Activated CD4-positive, alpha-beta T cell treated with anti-CD3 and anti-CD28 coated beads for 4 hours (primary cell): ENCODE measurements at regions not wholly inside any gene's neighbourhood (a gene's known extent, or its start where the extent isn't known, plus 50 kb on each side); places are given as distances from the start of the nearest gene placed in this dataset.

Source experiments
- DNase-seq, 2 donors: peaks; one replicate each; pipeline ENCODE4 v3.0.0-alpha.2; 2020

GRCh38 chr20:40961686-40962640 is 66.7 kb upstream of the TOP1 start:
- no peak for DNase-seq

GRCh38 chr20:40962733-40963504 is 65.7 kb upstream of the TOP1 start:
- DNase-seq: peak; percentile 59 to 72

GRCh38 chr20:40963505-40963845 is 65.1 kb upstream of the TOP1 start:
- DNase-seq: no peak

GRCh38 chr20:40965671-40966070 is 63.0 kb upstream of the TOP1 start:
- DNase-seq: no peak

- DNase-seq: no peak
Measured at GRCh38 chr20:40966103-40966502, 62.5 kb upstream of the TOP1 start.

GRCh38 chr20:40966516-40967185 is 62.0 kb upstream of the TOP1 start:
- no peak for DNase-seq

GRCh38 chr20:40967700-40968099 is 60.9 kb upstream of the TOP1 start:
- DNase-seq: no peak

GRCh38 chr20:40968816-40969562 is 59.6 kb upstream of the TOP1 start:
- peak; percentile 78 to 91 for DNase-seq

- no peak for DNase-seq
Measured at GRCh38 chr20:40970218-40970617, 58.4 kb upstream of the TOP1 start.

GRCh38 chr20:40977218-40977617 is 51.4 kb upstream of the TOP1 start:
- DNase-seq: no peak

GRCh38 chr20:40978761-40979160 is 49.9 kb upstream of the TOP1 start:
- DNase-seq: no peak
